BE2C (cell line): ENCODE measurements at regions not wholly inside any gene's neighbourhood (a gene's known extent, or its start where the extent isn't known, plus 50 kb on each side); places are given as distances from the start of the nearest gene placed in this dataset.

Experiments used
- DNase-seq: peaks from one replicate; pipeline ENCODE4 v3.0.0-alpha.2; 2020
- H3K27me3 ChIP-seq: fragments of 250-450 bp; sonication (Bioruptor Pico); 2 replicates; pipeline ENCODE4 v1.5.1; 2020; ENCODE audit warnings: mild to moderate bottlenecking
- H3K36me3 ChIP-seq: fragments of 250-450 bp; sonication (Bioruptor Pico); 2 replicates; pipeline ENCODE4 v1.5.1; 2020; ENCODE audit warnings: mild to moderate bottlenecking
- H3K4me1 ChIP-seq: fragments of 250-450 bp; sonication (Bioruptor Pico); 2 replicates; pipeline ENCODE4 v1.5.1; 2020
- H3K4me3 ChIP-seq: 2 replicates; pipeline ENCODE4 v1.5.1; 2011; ENCODE audit warnings: low read depth, low read length
- H3K9me3 ChIP-seq: fragments of 250-450 bp; sonication (Bioruptor Pico); 2 replicates; pipeline ENCODE4 v1.5.1; 2020
- TF ChIP-seq, protein P1 (sequence below): IDR thresholded peaks from 2 replicates; pipeline ENCODE4 v1.5.1; 2012; ENCODE audit warnings: mild to moderate bottlenecking, low read depth, low read length

DNA sequence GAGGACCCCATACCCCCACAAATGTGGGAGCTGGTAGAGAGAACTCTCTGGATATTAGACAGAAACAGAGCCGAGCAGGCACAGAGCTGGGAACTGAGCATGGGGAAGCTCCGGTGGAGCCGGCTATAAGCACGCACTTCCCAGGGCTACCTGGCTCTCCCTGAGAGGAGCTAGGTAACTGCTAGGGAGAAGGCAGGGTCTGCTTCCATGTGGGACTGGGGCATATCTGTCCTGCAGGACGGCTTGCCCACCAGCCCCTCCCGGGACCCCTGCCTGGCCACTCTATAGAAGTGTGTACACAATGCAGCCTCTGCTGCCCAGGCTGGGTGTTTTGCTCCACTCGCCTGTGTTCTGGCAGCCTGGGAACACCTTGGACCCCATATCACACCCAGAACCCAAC, 1537.0 kb upstream of the CDH9 start:
- no peak for DNase-seq
- no peaks in the 10 kb centered on the region for H3K36me3 ChIP-seq
- no peaks in the 10 kb centered on the region for H3K9me3 ChIP-seq
- TF ChIP-seq, protein P1, sequence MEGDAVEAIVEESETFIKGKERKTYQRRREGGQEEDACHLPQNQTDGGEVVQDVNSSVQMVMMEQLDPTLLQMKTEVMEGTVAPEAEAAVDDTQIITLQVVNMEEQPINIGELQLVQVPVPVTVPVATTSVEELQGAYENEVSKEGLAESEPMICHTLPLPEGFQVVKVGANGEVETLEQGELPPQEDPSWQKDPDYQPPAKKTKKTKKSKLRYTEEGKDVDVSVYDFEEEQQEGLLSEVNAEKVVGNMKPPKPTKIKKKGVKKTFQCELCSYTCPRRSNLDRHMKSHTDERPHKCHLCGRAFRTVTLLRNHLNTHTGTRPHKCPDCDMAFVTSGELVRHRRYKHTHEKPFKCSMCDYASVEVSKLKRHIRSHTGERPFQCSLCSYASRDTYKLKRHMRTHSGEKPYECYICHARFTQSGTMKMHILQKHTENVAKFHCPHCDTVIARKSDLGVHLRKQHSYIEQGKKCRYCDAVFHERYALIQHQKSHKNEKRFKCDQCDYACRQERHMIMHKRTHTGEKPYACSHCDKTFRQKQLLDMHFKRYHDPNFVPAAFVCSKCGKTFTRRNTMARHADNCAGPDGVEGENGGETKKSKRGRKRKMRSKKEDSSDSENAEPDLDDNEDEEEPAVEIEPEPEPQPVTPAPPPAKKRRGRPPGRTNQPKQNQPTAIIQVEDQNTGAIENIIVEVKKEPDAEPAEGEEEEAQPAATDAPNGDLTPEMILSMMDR: no peak
- no peaks in the 10 kb centered on the region for H3K4me1 ChIP-seq
- H3K27me3 ChIP-seq: no peaks in the 10 kb centered on the region
- no peak overlapping the region for H3K4me3 ChIP-seq

DNA sequence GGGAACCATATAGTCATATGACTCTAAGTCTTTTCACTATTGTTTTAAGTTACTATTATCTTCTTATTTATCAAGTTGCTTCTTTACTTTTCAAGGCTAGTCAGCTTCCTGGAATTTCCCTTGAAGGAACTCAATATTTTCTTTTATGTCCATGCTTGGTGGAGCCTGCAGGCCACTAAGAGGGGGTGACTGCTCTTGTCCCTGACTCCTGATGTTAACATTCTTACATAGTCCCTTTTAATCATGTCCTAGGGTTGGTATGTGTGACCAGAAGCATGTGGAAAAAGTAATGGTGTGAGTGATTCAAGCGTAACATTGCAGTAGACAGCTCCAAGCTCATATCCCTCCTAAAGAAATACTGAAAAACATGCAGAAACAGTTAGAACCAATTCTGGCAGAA, 1536.2 kb upstream of the CDH9 start:
- H3K4me1 ChIP-seq: no peaks in the 10 kb centered on the region
- no peaks in the 10 kb centered on the region for H3K36me3 ChIP-seq
- no peak for DNase-seq
- H3K4me3 ChIP-seq: no peak overlapping the region
- no peaks in the 10 kb centered on the region for H3K27me3 ChIP-seq
- H3K9me3 ChIP-seq: no peaks in the 10 kb centered on the region
- TF ChIP-seq, protein P1: no peak

DNA sequence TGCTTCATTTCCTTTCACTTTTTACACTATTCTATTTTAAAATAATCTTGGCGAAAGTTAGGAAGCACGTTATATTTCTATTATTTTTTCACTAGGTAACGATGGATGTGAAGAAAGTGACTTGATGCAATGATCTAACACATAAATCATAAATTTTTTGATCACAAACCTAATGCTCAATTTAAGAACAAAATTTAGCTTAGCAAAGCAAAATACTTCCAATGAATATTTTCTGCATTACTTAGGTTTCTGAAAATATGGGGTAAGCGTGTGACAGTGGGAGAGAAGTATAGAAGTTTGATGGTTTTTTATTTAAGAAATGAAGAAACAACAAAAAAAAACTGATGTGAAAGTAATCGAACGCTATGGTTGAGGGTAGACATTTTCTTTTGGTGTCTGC, 1528.7 kb upstream of the CDH9 start:
- Histone ChIP-seq H3K36me3 (no peaks in the 10 kb centered on the region), H3K4me1 (no peaks in the 10 kb centered on the region), H3K27me3 (no peaks in the 10 kb centered on the region), H3K9me3 (no peaks in the 10 kb centered on the region), H3K4me3 (no peak overlapping the region)
- no peak for DNase-seq
- TF ChIP-seq, protein P1: no peak

DNA sequence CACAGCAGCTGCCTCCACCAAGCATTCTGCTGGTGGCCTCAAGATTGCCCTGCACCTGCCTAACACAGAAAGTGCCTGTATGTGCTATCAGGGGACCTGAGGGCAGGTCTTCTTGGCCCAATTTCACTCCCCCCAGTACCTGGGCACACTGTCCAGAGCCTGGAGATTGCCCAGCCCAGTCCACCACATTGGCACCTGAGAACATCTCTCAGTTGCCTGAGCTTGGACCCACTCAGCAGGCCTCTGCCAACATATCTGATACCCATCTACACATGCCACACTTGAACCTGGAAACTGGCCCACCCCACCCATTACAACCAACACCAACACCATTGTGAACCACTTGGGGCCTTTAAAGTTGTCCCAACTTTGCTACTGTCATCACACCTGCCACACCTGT, 1523.1 kb upstream of the CDH9 start:
- H3K9me3 ChIP-seq: 0 out of 2 replicates have a peak, but pooled peaks cover 2% of the 10 kb centered on the region
- no peaks in the 10 kb centered on the region for H3K27me3 ChIP-seq
- H3K4me3 ChIP-seq: no peak overlapping the region
- no peaks in the 10 kb centered on the region for H3K4me1 ChIP-seq
- TF ChIP-seq, protein P1: no peak
- no peak for DNase-seq
- H3K36me3 ChIP-seq: no peaks in the 10 kb centered on the region

DNA sequence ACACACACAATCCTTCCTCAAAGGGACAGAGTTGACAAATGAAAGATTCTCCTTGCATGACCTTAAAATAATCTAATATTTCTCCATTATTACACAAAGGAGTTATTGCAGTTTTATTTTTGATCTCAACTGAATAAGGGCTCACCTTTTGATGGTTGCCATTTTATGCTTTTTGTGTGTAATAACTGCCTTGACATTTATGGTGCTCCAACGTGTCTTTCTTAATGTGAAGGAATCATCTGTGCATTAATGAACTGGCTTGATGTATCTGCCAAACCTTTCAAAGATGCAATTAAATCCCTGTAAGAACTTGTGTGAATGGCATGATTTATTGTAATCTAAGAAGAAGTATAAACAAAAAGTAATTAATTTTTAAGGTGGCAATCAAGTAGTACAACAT, 1519.8 kb upstream of the CDH9 start:
- Histone ChIP-seq H3K9me3 (0 out of 2 replicates have a peak, but pooled peaks cover 2% of the 10 kb centered on the region), H3K4me3 (no peak overlapping the region), H3K27me3 (no peaks in the 10 kb centered on the region), H3K36me3 (no peaks in the 10 kb centered on the region), H3K4me1 (no peaks in the 10 kb centered on the region)
- DNase-seq: no peak
- TF ChIP-seq, protein P1: no peak

DNA sequence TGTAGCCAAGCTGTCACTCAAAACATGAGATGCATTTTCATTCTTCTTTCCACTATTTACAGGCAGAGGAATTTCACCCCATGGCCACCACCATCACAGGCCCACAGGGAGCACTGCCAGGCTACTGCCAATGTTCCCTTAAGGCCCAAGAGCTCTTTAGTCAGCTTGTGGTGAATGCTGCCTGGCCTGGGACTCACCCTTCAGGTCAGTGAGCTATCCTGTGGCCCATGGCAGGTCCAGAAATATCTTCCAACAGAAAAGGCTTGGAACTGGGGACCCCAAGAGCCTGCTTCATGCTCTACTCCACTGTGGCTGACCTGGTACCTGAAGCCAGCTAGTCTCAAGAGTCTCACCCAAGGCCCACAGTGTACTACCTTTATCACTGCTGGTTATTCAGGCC, 1518.7 kb upstream of the CDH9 start:
- H3K36me3 ChIP-seq: no peaks in the 10 kb centered on the region
- no peak for DNase-seq
- no peaks in the 10 kb centered on the region for H3K4me1 ChIP-seq
- 0 out of 2 replicates have a peak, but pooled peaks cover 2% of the 10 kb centered on the region for H3K9me3 ChIP-seq
- no peak overlapping the region for H3K4me3 ChIP-seq
- TF ChIP-seq, protein P1: no peak
- H3K27me3 ChIP-seq: no peaks in the 10 kb centered on the region
